GM04503 (cell line): ENCODE measurements at regions not wholly inside any gene's neighbourhood (a gene's known extent, or its start where the extent isn't known, plus 50 kb on each side); places are given as distances from the start of the nearest gene placed in this dataset.

Source experiments
- DNase-seq: peaks from one replicate; pipeline ENCODE4 v3.0.0-alpha.2; 2012; ENCODE audit warnings: low read depth

- peak; percentile 69 for DNase-seq
Measured at GRCh38 chr1:163877016-163877415, 555.3 kb downstream of the NUF2 start.

GRCh38 chr1:163885510-163885909 is 563.8 kb downstream of the NUF2 start:
- DNase-seq, result no peak

- DNase-seq, result no peak
Measured at GRCh38 chr1:163896001-163896400, 574.2 kb downstream of the NUF2 start.

- DNase-seq, result peak; percentile 92
Measured at GRCh38 chr1:163897412-163898155, 575.8 kb downstream of the NUF2 start.

DNA sequence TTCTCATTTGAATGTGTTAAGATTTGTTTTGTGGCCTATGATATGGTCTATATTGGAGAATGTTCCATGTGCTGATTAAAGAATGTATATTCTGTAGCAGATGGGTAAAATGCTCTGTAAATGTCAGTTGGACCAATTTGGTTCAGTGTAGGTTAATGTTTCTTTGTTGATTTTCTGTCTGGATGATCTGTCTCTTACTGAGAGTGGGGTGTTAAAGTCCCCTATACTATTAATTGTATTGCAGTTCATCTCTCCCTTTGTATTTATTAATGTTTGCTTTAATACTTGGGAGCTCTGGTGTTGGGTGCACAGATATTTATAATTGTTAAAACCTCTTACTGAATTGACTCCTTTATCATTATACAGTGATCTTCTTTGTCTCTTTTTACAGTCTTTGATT is 584.5 kb downstream of the NUF2 start:
- no peak for DNase-seq

- peak; percentile 44 for DNase-seq
Measured at GRCh38 chr1:163912170-163912884, 590.6 kb downstream of the NUF2 start.

DNA sequence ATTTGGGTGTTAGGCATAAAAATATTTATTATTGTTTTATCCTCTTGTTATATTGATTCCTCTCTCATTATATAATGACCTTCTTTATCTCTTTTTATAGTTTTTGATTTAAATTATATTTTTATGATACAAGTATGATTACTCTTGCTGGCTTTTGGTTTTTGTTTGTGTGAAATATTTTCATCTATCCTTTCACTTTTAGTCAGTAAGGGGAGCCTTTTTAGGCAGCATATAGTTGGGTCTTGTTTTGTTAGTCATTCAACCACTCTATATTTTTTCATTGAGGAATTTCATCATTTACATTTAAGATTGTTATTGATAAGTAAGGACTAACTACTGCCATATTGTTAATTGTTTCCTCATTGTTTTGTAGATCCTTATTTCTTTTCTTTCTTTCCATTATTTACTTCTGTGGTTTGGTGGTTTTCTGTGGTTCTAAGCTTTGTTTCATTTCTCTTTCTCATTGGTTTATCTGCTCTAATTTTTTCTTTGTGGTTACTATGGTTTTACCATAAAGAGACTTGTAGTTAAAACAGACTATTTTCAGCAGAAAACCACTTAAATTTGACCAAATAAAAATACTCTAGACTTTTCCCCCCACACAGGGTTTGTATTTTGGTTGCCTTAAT is 593.1 kb downstream of the NUF2 start:
- DNase-seq, result no peak

- no peak for DNase-seq
Measured at GRCh38 chr1:163922743-163923201, 601.0 kb downstream of the NUF2 start.

DNA sequence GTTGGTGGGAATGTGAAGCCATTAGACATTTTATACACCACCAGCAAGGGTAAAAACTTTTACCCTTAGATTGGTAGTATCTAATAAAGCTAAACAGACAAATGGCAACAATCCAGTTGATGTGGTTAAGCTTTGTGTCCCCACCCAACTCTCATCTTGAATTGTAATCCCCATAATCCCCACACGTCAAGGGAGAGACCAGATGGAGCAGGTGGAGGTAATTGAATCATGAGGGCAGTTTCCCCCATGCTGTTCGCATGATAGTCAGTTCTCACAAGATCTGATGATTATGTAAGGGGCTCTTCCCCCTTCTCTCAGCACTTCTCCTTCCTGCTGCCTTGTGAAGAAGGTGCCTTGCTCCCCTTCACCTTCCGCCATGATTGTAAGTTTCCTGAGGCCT is 602.3 kb downstream of the NUF2 start:
- DNase-seq, result no peak

GRCh38 chr1:163927493-163927892 is 605.7 kb downstream of the NUF2 start:
- DNase-seq, result no peak

DNA sequence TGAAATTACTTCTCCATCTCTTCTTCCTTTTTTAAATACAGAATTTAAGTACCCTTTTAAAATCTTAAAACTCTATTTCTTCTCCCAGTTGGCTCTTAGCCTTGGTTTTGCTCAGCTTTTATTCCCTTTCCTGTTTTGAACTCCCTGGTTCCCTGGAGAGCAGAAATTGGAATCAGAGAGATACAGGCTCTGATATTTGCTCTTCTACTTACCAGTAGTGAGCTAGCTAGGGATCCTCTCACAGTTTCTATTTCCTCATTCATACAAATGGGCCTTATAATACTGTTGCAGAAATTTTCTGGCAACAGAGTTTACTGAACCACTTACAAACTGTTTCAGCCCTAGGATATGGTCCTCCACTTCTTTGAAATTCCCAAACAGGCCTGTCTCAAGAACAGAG is 606.3 kb downstream of the NUF2 start:
- DNase-seq, result no peak

DNA sequence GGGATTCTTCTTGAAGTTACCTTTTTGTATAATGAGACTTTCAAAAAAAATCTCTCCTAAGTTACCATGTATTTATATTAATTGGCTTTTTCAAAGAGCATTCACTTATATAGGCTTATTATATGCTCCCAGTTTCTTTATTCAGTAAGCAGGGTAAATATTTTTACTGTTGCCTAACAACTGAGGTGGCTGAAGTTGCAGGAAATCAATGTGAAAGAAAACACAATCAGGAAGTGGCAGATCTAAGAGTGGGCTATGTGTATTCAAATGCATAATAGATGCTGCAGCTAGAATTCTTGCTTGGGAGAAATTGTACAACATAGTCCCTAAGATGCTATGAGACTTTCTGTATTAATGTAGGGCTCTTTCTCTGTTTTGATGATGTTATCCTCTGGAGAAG is 606.9 kb downstream of the NUF2 start:
- no peak for DNase-seq

GRCh38 chr1:163932901-163933300 is 611.1 kb downstream of the NUF2 start:
- no peak for DNase-seq

GRCh38 chr1:163933437-163933836 is 611.7 kb downstream of the NUF2 start:
- DNase-seq, result no peak

DNA sequence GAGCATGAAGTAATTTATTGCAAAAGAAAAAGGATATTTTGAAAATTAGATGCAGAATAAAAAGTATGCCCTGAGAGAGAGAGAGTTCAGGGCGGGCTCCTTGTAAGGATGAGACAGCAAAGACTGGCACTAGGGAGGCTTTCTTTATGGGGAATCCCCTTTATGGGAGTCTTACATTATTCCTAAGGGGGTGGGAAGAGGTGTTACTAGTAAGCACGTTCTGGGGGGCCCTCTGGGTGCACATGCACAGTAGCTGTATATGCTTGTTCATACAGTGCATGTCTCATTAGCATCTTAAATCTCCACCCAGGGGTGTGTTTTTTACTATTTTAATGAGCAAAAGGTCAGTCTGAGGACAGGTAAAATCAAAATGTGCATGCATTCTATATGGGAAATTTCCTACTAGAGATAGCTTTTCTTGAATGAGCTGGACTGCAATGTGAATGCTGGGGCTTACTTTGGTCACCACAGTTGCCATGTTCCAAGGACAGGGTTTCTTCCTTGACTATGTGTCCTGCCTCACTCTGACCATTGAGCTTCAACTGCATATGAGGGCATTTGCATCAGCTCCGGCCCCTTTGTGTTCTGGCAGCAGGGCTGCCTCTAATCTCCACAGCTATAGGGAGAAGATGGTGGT is 614.1 kb downstream of the NUF2 start:
- no peak for DNase-seq

DNA sequence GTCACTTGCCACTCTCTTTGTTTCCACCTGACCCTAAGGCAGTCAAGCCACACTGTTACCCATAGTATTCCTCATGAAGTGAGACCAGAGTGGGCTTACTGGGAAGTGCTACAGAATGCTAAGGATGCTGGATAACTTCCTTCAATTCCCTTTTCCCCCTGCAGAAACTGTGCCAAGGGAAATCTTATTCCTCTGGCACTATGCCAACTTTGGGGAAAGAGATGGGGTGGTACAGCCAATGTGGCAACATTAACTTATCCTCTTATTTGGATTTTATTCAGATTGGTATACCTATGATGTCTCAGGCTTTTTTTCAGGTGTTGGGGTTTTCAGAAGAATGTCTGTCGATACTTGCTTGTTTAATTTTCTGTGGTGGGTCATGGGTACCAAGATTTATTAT is 599.4 kb upstream of the PBX1 start:
- DNase-seq, result no peak

- no peak for DNase-seq
Measured at GRCh38 chr1:163970151-163970550, 588.8 kb upstream of the PBX1 start.

GRCh38 chr1:163970699-163971098 is 588.3 kb upstream of the PBX1 start:
- no peak for DNase-seq

- no peak for DNase-seq
Measured at GRCh38 chr1:163973586-163973985, 585.4 kb upstream of the PBX1 start.

DNA sequence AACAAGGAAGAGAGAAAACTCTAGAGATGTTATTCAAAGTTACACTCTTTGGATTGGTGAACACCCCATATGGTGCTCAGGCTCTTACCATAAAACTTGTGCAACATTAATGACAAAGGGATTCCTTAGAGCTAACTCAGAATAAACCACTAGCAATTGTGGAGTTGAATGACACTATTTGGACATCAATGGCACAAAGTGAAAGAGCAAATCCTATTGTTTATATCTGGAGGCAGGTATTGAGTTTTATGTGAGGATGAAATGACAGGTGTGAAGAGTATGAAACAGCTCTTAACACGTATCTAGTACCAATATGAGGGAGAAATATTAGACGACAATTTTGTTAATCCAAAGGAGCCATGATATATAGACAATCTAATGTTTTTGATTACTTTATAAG is 584.9 kb upstream of the PBX1 start:
- peak; percentile 2 for DNase-seq

DNA sequence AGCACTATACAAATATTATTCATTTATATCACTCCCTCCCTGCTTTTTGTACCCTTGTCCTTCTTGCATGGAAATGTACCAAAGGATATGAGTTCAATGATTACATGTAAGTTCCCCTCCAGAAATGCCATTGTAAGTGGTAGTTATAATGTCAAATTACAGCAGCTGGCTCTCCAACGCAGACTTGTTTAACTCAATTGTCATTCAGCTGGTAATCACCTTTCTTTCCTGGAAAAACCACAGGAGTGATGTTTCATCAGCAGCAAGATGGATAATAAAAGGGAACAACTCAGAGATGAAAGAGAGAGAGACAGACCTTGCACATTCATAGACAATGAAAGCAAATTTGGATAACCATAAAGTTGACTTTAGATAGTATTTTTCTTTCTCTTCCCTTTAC is 578.6 kb upstream of the PBX1 start:
- no peak for DNase-seq

DNA sequence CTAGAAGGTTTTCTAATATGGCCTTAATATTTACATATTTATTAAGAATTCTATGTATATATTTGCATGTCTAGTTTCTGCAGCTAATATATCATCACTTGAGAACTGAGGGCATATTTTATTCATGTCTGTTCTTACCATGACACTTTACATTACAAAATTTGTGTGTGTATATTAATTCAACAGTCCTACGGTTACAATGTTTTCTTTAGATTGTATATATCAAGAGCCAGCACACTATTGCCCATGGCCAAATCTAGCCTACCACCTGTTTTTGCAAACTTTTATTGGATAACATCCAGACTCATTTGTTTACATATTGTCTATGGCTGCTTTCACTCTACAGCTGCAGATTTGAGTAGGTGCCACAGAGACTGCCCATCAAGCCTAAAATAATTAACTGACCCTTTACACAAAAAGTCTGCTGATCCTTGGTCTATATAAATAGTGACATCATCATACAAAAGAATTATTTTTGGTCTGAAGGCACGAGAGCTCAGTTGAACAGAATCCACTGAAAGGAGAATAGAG is 577.4 kb upstream of the PBX1 start:
- no peak for DNase-seq
